ENCODE measurements at regions not wholly inside any gene's neighbourhood (a gene's known extent, or its start where the extent isn't known, plus 50 kb on each side); places are given as distances from the start of the nearest gene placed in this dataset.

DNA sequence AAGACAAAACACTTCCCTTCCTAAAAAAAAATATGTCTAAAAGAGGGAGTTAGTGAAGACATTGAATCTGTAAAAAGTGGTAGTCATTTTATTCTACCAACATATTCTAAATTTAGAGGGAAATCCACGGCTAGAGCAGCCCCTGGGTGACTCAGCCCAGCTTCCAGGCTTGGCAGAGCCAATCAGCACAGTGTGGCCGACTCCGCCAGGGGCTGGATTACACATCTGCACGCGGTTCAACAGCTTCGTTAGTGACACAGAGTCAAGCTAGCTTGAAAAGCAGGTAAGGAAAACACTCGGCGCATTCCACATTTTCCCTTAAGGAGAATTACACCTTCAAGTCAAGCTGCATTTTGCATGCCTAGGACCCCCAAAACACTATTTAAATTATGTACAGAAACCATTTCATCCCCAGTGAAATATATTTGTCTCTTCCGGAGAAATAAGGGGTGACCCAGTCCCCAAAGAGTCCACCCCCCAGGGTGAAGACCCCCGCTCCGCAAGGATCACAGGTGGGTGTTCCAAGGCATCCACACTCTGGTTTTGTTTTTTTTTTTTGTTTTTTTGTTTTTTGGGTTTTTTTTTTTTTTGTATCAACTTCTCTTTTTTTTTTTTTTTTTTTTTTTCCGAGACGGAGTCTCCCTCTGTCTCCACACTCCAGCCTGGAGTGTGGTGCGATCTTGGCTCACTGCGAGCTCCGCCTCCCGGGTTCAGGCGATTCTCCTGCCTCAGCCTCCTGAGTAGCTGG, 58.4 kb upstream of the ARID1B start:
- TF ChIP-seq, protein P1, sequence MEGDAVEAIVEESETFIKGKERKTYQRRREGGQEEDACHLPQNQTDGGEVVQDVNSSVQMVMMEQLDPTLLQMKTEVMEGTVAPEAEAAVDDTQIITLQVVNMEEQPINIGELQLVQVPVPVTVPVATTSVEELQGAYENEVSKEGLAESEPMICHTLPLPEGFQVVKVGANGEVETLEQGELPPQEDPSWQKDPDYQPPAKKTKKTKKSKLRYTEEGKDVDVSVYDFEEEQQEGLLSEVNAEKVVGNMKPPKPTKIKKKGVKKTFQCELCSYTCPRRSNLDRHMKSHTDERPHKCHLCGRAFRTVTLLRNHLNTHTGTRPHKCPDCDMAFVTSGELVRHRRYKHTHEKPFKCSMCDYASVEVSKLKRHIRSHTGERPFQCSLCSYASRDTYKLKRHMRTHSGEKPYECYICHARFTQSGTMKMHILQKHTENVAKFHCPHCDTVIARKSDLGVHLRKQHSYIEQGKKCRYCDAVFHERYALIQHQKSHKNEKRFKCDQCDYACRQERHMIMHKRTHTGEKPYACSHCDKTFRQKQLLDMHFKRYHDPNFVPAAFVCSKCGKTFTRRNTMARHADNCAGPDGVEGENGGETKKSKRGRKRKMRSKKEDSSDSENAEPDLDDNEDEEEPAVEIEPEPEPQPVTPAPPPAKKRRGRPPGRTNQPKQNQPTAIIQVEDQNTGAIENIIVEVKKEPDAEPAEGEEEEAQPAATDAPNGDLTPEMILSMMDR (conservative IDR thresholded peaks at IDR 0.05; ENCODE audit: low read depth, low read length) = no peak
- TF ChIP-seq RFX5 (IDR thresholded peaks at IDR 0.05; ENCODE audit: low read depth, low read length) (no peak), BHLHE40 (IDR thresholded peaks at IDR 0.05; ENCODE audit: low read depth, low read length) (no peak), MXI1 (IDR thresholded peaks at IDR 0.05; ENCODE audit: borderline replicate concordance, low read depth, low read length) (no peak), CHD1 (IDR thresholded peaks at IDR 0.05; ENCODE audit: low read depth, low read length) (no peak), RAD21 (IDR thresholded peaks at IDR 0.05; ENCODE audit: low read length) (no peak)
- TF ChIP-seq, protein P2, sequence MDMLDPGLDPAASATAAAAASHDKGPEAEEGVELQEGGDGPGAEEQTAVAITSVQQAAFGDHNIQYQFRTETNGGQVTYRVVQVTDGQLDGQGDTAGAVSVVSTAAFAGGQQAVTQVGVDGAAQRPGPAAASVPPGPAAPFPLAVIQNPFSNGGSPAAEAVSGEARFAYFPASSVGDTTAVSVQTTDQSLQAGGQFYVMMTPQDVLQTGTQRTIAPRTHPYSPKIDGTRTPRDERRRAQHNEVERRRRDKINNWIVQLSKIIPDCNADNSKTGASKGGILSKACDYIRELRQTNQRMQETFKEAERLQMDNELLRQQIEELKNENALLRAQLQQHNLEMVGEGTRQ (IDR thresholded peaks at IDR 0.05; ENCODE audit: low read depth, low read length) = no peak
